Stimulated activated memory B cell treated with anti-CD40 and anti-IgM and Interleukin-4, amounts not matched to agents 10 μg/mL and 1 μg/mL and 100 μg/mL, for 72 hours (primary cell): ENCODE measurements at regions not wholly inside any gene's neighbourhood (a gene's known extent, or its start where the extent isn't known, plus 50 kb on each side); places are given as distances from the start of the nearest gene placed in this dataset.
"Not testable (repeated sequence)": the region's sequence is repeated elsewhere in the genome, so short reads cannot be mapped to it uniquely, and the experiment has no call there.

Experiments used
- ATAC-seq: fragments of 150-1000 bp; cut with Tn5 transposase; 2 replicates; pipeline ENCODE4 v1.10.0; 2021
- H3K27ac Mint-ChIP-seq: one replicate; pipeline ENCODE4 v1.8.0; 2022; ENCODE audit warnings: mild to moderate bottlenecking, mixed read lengths
- H3K27me3 Mint-ChIP-seq: one replicate; pipeline ENCODE4 v1.8.0; 2022; ENCODE audit warnings: mixed read lengths
- H3K36me3 Mint-ChIP-seq: one replicate; pipeline ENCODE4 v1.8.0; 2022; ENCODE audit warnings: mixed read lengths
- H3K4me1 Mint-ChIP-seq: one replicate; pipeline ENCODE4 v1.8.0; 2022; ENCODE audit warnings: mixed read lengths
- H3K4me3 Mint-ChIP-seq: one replicate; pipeline ENCODE4 v1.8.0; 2022; ENCODE audit warnings: mild to moderate bottlenecking, moderate library complexity, mixed read lengths
- H3K9me3 Mint-ChIP-seq: one replicate; pipeline ENCODE4 v1.8.0; 2022; ENCODE audit warnings: mixed read lengths

- H3K27ac Mint-ChIP-seq, result no peak overlapping the region
- no peaks in the 10 kb centered on the region for H3K36me3 Mint-ChIP-seq
- H3K9me3 Mint-ChIP-seq, result no peaks in the 10 kb centered on the region
- peaks cover 8% of the 10 kb centered on the region for H3K27me3 Mint-ChIP-seq
- peaks cover 28% of the 10 kb centered on the region for H3K4me1 Mint-ChIP-seq
- no peak overlapping the region for H3K4me3 Mint-ChIP-seq
- no peak for ATAC-seq
Measured at GRCh38 chr20:47968541-47969310, 183.4 kb upstream of the SULF2 start.

DNA sequence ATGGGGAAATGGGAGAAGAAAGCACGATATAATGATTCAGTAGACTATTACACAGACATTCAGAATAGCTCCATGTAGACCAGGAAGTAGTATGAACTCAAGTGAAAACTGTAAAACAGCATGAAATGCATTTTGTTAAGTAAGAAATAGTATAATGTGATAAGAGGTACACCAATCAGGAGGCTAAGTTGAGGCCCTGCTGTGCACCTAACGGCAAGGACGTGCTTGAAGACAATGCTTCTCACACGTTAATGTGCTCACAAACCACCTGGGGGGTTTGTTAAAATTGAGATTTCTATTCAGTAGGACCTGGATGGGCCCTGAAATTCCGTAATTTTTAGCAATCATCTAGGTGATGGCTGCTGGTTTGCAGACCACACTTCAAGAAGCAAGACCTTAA is 178.9 kb upstream of the SULF2 start:
- no peaks in the 10 kb centered on the region for H3K27me3 Mint-ChIP-seq
- no peak for ATAC-seq
- H3K9me3 Mint-ChIP-seq, result no peaks in the 10 kb centered on the region
- peaks cover 6% of the 10 kb centered on the region for H3K4me1 Mint-ChIP-seq
- H3K36me3 Mint-ChIP-seq, result no peaks in the 10 kb centered on the region
- no peak overlapping the region for H3K4me3 Mint-ChIP-seq
- no peak overlapping the region for H3K27ac Mint-ChIP-seq

DNA sequence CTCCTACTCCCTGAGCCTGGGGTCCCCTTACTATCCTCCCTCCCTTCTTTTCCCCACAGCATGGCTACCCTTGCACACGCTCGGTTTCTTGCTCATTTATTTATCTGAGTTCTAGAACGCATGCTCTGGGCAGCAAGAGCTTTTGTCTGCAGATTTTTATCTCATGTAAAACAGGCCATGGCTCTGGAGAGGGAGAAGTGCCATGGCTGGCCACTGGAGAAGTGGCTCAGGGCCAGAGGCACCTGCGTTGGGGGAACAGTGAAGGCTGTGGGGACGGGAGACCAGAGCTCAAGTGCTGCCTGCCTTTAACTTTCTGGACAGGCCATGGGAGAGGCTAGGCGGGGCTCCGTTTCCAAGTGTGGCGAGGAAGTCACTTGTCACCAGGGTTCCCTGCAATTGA is 177.7 kb upstream of the SULF2 start:
- Mint-ChIP-seq H3K27me3 (no peaks in the 10 kb centered on the region), H3K4me3 (no peak overlapping the region), H3K36me3 (no peaks in the 10 kb centered on the region), H3K27ac (no peak overlapping the region), H3K9me3 (no peaks in the 10 kb centered on the region), H3K4me1 (peaks cover 6% of the 10 kb centered on the region)
- ATAC-seq, result no peak

DNA sequence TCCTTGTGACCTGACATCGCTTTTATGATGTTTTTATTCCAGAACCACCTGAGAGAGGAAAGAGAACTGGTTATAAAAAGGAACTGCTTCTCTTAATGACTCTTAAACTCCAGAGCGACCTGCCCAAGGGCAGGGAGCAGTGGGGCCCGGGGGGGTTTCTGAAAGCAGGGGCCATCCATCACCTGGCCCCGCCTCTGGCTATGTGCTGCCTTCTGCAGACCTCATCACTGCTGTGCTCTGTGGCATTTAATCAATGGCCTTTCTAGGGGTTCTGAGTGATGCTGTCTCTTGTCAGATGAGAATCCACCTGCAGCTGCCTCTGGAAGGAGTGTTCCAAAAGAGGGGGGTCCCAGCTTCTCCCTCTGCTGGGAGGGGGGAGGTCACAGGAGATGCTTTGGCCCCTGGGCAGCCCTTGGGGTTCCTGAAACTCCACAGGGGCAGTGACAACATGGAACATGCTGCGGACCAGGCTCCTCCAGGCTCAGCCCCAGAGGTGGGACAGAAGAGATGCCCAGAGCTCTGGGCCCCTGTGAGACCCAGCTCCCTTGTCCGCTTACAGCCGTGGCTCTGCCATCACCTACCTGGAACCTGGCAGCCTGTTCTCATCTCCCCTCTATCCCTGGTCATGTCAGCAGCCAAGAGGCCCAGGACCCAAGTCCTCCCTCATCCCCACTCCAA is 177.1 kb upstream of the SULF2 start:
- Mint-ChIP-seq H3K4me1 (peaks cover 11% of the 10 kb centered on the region), H3K9me3 (no peaks in the 10 kb centered on the region), H3K36me3 (no peaks in the 10 kb centered on the region), H3K27ac (no peak overlapping the region), H3K4me3 (no peak overlapping the region), H3K27me3 (no peaks in the 10 kb centered on the region)
- ATAC-seq, result no peak

DNA sequence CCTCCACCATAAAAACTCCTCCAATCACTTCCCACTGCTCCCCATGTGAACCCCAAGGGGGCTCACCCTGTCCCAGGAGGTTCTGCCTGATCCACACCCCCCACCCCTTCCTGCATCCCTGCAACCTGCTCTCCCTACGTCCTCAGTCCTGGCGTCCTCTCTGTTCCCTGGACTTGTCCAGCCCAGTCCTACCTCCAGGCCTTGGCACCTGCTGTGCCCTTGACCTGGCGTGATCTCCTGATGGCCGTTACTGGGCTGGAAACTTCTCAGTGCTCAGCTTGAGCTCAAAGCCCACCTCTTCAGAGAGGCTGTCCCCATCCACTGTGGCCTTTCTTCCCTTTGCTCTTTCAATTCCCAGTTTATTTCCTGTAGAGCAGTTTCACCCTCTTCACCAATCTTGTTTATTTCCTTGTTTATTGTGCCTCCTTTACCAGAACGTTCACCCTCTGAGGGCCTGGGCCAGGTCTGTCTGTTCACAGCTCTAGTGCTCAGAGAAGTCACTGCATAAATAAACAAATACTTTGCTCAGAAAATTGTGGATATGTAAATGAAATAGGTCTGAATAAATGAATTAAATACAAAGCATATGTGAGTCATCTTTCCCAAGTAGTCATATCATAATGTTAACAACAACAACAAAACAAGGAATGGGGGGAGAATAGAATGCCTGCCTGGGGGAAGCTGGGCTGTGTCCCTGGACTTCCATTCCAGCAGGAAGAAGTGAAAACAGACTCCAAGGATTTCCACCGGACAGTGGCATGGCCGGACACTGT is 175.7 kb upstream of the SULF2 start:
- H3K27me3 Mint-ChIP-seq, result no peaks in the 10 kb centered on the region
- H3K27ac Mint-ChIP-seq, result no peak overlapping the region
- ATAC-seq, result no peak
- no peaks in the 10 kb centered on the region for H3K9me3 Mint-ChIP-seq
- H3K4me1 Mint-ChIP-seq, result peaks cover 13% of the 10 kb centered on the region
- H3K4me3 Mint-ChIP-seq, result no peak overlapping the region
- no peaks in the 10 kb centered on the region for H3K36me3 Mint-ChIP-seq

DNA sequence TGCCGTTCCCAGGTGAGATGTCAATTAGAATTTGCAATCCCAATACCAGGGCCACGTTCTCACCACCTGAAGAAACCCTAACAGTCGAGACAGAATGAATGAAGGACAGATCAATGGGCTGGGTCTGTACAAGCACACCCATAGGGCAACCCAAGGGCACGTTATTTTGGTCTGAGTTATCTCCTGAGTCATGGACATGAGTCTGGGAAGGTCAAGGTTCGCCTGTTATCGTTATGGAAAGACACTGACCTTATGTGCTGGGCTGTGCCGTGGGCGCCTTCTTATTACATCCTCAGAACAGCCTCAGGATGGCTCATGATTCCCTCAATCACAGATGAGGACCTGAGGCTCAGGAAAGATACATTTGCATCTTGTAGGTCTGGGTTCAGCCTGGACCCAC is 175.0 kb upstream of the SULF2 start:
- Mint-ChIP-seq H3K4me1 (peaks cover 13% of the 10 kb centered on the region), H3K36me3 (no peaks in the 10 kb centered on the region), H3K27ac (no peak overlapping the region), H3K9me3 (no peaks in the 10 kb centered on the region), H3K4me3 (no peak overlapping the region), H3K27me3 (no peaks in the 10 kb centered on the region)
- no peak for ATAC-seq

DNA sequence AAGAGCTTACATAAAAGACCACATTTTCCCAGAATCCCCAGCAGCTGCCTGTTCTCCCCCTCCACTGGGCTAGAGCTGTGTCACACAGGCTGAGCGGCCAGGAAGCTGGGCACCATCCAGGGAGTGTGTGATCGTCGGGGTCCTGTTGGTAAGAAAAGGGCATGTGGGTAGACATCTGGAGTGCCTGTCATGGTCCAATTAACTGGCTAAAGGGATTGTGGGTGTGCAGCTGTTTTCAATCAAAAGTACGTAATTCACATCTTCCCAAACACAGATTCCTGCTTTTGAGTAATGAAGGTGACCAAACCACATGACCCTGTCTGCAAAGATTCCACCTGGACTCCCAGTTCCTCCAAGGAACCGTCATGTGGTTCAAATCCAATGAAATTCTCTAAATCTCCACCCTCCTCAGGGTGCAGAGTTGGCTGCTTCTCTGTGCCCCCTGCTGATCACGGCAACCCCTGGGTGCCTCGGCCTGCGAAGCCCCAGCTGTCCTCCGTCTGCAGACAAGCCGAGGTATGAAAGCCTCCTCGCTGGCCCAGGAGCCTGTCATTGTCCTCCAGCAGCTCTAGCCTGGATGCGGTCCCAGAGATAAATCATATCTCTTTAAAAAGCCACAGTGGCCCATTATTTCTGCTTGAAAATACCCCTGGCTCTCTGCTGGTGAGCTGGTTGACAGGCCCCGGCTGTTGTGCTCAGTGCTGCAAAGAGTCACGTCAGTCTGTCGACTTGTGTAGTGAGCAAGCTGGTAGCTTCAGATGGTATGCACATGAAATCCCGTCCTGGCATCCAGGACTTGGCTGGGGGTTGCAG is 172.9 kb upstream of the SULF2 start:
- not testable (repeated sequence) for H3K27me3 Mint-ChIP-seq, H3K4me3 Mint-ChIP-seq, ATAC-seq

GRCh38 chr20:47957135-47957534 is 171.9 kb upstream of the SULF2 start:
- ATAC-seq, result no peak
- Mint-ChIP-seq H3K36me3 (no peaks in the 10 kb centered on the region), H3K27ac (no peak overlapping the region), H3K4me1 (peaks cover 20% of the 10 kb centered on the region), H3K9me3 (no peaks in the 10 kb centered on the region), H3K27me3 (peaks cover 19% of the 10 kb centered on the region), H3K4me3 (no peak overlapping the region)

More for the DNA sequence above, 172.9 kb upstream of the SULF2 start:
- H3K36me3 Mint-ChIP-seq, H3K27ac Mint-ChIP-seq, H3K9me3 Mint-ChIP-seq: not testable (repeated sequence)
- peaks cover 13% of the 10 kb centered on the region for H3K4me1 Mint-ChIP-seq

GRCh38 chr20:47956268-47956995 is 171.2 kb upstream of the SULF2 start:
- H3K27me3 Mint-ChIP-seq, result peaks cover 20% of the 10 kb centered on the region
- ATAC-seq, result no peak
- H3K36me3 Mint-ChIP-seq, result no peaks in the 10 kb centered on the region
- no peak overlapping the region for H3K4me3 Mint-ChIP-seq
- no peak overlapping the region for H3K27ac Mint-ChIP-seq
- H3K4me1 Mint-ChIP-seq, result peaks cover 20% of the 10 kb centered on the region
- H3K9me3 Mint-ChIP-seq, result no peaks in the 10 kb centered on the region

DNA sequence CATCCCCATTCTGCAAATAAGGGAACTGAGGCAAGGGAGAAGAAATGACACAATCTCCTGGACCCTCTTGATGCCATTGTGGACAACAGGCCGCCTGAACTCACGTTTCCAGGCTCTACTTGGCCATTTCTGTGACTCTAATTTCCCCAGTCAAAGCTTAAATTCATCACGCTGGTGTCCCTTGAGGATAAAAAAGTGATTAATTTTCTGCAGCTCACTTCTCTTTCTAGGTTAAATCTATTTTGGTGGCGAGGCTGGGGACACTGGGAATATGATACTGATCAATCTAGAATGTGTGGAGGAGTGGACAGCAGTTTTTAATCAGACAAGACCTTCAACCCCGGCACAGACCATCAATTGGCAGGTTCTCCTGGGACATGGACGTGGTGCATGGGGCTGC is 168.2 kb upstream of the SULF2 start:
- Mint-ChIP-seq H3K4me1 (peaks cover 14% of the 10 kb centered on the region), H3K27ac (no peak overlapping the region), H3K4me3 (no peak overlapping the region), H3K9me3 (no peaks in the 10 kb centered on the region), H3K36me3 (no peaks in the 10 kb centered on the region), H3K27me3 (peaks cover 20% of the 10 kb centered on the region)
- no peak for ATAC-seq

- ATAC-seq, result no peak
- Mint-ChIP-seq H3K27ac (no peak overlapping the region), H3K27me3 (peaks cover 20% of the 10 kb centered on the region), H3K36me3 (no peaks in the 10 kb centered on the region), H3K4me3 (no peak overlapping the region), H3K4me1 (peaks cover 7% of the 10 kb centered on the region), H3K9me3 (no peaks in the 10 kb centered on the region)
Measured at GRCh38 chr20:47952023-47952564, 166.8 kb upstream of the SULF2 start.

DNA sequence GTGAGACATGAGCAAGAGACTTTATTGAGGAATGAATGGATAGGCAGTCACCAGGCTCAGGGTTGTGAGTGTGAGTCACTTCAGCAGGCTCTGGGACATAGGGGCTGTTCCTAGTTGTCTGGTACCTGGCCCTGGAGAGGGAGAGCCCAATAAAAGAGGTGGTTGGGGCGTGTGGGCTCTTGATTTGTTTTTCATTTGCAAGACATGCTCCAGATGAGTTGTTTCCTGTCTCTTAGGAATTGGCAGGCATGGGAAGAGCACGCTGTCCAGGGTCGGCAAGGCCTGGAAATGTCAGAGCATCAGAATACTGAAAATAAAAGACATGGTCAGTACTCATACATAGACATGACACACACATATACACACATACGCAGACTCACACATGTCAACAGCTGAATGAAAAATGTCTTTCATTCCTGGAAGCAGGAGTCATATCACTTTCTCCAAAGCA is 166.3 kb upstream of the SULF2 start:
- Mint-ChIP-seq H3K27me3 (peaks cover 20% of the 10 kb centered on the region), H3K9me3 (no peaks in the 10 kb centered on the region), H3K4me3 (no peak overlapping the region), H3K27ac (no peak overlapping the region), H3K36me3 (no peaks in the 10 kb centered on the region), H3K4me1 (peaks cover 7% of the 10 kb centered on the region)
- no peak for ATAC-seq

GRCh38 chr20:47950913-47951283 is 165.6 kb upstream of the SULF2 start:
- H3K4me1 Mint-ChIP-seq, result peaks cover 7% of the 10 kb centered on the region
- H3K36me3 Mint-ChIP-seq, result no peaks in the 10 kb centered on the region
- ATAC-seq, result no peak
- H3K9me3 Mint-ChIP-seq, result no peaks in the 10 kb centered on the region
- H3K27ac Mint-ChIP-seq, result no peak overlapping the region
- H3K4me3 Mint-ChIP-seq, result no peak overlapping the region
- peaks cover 21% of the 10 kb centered on the region for H3K27me3 Mint-ChIP-seq
